Activated CD4-positive, alpha-beta T cell treated with anti-CD3 and anti-CD28 coated beads for 24 hours (primary cell): ENCODE measurements at regions not wholly inside any gene's neighbourhood (a gene's known extent, or its start where the extent isn't known, plus 50 kb on each side); places are given as distances from the start of the nearest gene placed in this dataset.
"Not testable (repeated sequence)": the region's sequence is repeated elsewhere in the genome, so short reads cannot be mapped to it uniquely, and the experiment has no call there.

Experiments used
- DNase-seq, 2 donors: peaks; one replicate each; pipeline ENCODE4 v3.0.0-alpha.2; 2020; ENCODE audit warnings: low read depth in 2 of 2

DNA sequence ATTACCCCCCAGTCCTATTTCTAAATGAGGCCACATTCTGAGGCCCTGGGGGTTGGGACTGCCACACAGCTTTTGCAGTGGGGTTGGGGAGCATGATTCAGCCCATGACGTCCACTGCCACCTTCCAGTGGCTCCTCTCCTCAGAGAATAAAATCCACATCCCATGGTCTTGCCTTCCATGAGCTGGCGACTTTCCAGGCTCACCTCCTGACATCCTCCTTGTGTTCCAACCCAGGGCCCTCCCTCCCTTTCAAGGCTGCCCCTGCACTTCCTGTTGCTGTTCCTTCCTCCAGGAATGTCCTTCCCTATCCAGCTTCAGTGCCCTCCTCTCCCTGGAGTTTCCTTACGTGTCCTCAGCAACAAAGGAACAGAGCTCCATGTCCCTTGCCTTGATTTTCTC, 187.3 kb upstream of the ID2 start:
- no peak for DNase-seq

DNA sequence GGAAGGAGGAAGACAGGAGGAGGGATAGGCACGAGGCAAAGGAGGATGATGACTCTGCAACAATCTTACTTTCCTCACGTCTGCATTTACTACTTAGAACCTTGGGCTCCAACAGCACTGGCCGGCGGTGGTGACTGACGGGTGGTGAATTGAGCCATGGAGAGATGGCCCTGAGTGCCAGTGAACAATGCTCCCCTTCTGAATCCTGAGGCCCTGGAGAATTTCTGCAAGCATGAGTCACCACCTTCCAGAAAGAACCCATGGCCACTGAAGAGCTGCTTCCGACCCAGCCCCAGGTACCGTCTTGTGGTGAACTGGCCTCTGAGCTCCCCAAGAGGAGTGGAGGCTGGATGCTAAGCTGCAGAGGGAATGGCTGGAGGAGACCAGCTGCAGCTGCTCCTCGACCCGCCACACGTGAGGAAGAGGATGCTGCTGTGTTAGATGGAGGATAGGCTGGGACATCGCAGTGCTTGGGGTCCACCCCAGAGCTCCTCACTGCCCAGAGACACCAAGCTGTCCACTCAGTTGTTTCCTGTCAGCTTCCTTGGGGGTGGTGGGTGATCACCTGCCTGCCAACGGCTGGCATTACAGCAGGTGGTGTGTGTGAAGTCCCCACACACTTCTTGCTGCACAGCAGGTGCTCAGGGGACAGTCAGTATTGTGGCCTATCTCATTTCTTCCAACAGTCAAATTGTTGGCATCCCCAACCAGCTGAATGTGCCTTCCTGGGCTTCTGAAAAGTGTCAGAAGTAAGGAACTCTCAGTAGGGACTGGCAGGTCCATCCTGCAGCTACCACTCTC, 186.5 kb upstream of the ID2 start:
- no peak for DNase-seq

DNA sequence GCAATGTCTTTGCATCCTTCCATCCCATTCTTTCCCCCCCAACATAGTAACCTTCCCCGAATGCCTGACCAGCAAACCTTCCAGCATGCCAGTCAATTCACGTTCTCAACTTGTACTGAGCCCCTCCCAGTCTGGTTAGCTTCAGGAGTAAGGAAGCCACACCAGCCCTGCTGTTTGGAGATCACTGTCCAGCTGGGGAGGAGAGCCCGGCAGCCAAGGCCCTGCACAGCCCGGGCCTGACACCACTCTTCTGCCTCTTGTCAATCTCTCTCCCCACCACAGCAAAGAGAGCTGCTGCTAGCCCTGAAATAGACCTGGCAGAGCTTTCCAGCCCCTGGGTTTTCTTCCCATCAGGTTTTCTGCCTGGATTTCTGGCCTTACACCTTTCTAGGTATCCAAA, 185.8 kb upstream of the ID2 start:
- no peak for DNase-seq

DNA sequence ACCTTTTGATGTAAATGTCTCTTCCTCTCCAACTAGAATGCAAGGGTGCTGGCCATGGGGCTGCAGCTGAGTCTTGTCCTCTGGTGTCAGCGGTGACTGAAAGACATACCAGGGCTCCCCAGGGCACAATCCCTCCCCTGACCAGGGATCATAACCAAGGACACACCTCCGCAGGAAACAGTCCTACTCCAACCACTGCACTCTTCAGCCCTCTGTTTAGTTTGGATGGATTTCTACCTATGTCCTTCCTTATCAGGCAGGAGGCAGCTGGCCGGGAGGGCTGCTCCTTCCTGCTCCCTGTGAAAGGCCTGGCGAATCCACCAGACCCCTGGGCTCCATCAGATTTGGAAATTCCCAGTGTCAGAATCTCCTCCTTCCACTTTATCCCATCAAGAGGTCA, 185.2 kb upstream of the ID2 start:
- no peak for DNase-seq

DNA sequence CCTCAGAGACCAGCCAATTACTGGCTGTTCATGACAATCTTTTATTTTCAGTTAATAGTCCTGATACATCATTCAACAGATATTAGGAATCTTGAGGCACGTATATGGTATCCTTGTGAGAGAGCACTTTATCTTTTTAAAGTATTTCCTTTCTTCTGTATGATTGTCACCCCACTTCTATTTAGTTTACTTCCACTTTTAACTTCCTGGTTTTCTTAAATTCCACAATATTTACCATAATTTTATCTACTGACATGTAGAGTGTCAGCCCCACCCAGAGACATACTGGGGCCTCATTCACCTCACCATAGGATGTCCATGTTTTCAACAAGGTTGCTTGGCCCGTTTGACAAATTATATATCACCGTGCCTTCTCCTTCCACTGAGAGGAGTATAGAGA, 182.9 kb upstream of the ID2 start:
- no peak for DNase-seq

DNA sequence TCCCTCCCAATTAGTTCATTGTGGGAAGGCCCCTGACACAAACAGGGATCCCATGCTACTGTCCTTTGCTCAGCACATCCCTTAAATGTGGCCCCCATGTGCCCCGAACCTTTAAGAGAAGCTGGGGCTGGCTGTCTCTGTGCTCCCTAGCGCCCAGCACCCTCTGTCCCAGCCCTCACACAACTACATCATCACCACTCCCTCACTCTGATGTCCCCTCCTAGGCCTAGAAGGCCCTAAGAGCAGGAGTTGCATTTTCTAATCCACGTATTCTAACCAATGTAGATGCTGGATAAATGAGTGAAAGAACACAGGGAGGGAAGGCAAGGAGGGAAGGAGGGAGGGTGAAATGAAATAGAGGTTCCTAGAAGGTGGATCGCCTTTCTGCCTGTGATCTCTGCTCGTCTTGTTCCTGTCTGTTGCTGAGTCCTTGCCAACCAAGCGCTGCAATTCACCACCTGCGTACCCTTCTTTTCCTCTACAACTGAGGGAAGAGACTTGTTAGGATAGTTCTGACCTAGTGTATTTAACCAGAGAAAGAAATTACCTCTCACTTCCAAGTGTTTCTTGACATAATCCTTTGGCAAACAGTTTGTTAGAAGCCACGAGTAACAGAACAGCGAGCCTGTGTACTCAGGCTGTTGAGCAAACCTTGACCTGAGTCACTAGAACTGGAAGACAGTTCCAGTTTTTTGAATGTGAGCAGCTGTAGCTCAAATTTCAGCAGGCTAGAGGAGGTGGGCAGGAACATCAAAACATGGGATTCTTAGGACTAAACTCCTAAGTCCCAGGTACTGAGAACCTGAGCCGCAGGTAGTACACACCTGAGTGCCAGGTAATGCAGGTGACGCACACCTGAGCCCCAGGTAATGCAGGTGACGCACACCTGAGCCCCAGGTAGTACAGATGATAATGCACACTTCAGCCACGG, 181.5 kb upstream of the ID2 start:
- DNase-seq: no peak

DNA sequence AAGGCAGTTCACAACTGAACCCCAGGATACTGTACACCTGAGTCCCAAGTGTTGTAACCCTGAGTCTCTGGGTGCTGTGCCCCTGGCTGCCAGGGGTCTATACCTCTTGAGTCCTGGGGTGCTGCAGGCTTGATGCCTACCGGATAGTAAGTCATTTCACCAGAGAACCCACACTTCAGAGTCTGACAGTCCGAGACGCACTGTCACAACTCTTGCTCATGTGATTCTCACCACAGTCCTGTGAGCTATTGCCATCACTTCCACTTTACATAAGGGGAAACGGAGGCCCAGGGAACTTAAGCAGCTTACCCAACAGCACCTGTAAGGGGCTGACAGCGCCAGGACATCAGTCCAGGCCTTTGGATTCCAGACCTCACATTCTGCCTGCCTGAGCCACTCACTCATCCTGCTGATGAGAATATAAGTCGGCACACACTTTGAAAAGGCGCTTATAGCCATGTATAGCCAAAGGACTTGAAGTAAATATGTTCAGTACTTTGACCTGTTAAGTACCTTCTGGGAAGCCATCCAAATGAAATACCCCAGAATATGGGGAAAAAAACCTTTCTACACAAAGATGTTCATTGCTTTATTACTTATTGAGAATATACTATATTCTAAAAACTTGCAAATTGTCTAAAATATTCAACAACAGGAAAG, 180.7 kb upstream of the ID2 start:
- no peak for DNase-seq

DNA sequence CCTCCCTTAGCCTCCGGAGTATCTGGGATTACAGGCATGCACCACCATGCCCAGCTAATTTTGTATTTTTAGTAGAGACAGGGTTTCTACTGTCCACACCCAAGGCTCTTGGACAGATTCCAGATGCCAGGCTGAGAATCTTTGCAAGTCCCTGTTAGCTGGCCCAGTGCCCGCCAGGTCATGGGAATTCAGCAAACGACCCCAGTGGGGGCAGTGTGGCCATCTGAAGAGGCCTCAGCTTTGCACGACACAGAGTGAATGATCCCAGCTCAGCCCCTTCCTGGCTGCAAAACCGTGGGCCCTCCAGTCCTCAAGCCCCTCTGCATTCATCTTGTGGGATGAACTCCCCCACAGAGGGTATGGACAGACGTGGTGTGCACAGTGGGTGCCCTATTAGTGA, 179.5 kb upstream of the ID2 start:
- DNase-seq: no peak

DNA sequence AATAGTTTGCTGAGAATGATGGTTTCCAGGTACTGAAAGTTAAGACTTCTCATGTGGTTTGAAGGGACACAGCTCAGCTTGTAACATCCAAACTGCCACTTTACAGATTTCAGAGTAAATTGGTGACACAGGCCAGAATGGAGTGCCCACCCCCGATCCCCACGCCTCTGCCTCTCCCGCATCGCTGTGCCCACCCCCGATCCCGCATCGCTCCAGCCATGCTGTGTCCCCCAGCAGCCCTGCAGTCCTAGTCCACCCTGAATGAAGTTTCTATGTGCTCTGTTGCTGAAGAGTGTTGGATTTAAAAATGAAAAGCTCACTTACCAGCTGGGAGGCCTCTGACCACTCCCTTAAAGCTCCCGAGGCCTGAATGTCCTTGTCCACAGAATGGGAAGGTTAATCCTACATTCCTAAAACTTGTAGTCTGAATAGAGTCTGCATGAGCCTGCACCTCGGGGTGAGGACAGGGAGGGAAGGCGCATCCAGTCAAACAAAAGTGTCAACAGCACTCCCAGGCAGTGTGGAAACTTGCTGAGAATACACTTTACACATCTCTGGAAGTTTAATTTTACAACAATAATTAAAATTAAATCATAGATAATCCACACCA, 176.4 kb upstream of the ID2 start:
- no peak for DNase-seq

DNA sequence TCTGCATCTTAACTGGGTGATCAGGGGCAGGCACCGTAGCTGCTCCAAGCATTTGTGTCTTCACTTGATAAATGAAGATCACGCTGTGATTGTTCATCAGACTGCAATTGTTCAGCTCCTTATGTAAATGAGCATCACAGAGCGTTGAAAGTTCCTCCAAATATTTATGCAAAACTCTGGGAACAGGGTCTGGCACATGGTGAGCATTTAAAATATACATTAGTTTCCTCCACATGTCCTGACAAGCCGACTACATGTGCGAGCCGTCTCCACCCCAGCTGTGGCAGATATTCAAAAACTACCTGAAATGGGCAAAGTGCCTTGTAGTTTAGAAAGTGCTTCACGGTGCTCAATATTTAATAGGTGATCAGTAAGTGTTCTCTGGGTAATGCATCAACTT, 175.1 kb upstream of the ID2 start:
- no peak for DNase-seq

DNA sequence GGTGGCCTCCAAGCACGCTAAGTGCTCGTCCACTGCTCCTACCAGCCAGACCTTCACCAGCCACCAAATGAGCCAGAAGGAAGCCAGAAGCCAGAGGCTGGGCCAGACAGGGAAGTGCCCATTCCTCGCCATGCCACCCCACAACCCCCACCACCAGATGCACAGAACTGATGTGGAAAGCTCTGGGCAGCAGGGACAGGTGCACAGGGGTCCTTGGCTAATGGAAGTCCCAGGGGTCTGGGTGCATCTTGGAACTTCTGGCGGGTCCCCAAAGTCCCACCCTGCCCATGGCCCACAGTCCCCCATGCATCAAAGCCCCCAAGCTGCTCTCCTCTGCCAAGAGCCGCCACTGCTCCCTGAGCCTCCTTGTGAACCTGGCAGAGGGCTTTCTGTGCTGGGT, 173.1 kb upstream of the ID2 start:
- DNase-seq: no peak

DNA sequence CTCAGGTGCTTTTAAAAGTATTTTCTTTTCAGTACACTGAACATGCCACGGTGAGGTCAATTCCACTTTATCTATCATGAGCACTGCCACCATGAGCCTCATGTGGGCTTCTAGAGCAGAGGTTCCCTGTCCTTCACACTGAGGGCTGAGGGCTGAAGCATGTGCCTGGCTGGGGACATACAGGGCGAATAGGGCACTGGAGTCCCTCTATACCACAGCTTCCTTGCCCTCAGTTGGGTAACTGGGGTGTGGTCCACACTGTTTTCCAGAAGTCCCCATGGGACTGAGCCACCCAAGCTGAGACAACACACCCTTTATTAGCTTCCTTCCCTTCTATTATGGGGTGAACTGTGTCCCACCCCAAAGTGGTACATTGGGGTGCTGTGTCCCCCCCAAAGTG, 172.2 kb upstream of the ID2 start:
- no peak for DNase-seq

DNA sequence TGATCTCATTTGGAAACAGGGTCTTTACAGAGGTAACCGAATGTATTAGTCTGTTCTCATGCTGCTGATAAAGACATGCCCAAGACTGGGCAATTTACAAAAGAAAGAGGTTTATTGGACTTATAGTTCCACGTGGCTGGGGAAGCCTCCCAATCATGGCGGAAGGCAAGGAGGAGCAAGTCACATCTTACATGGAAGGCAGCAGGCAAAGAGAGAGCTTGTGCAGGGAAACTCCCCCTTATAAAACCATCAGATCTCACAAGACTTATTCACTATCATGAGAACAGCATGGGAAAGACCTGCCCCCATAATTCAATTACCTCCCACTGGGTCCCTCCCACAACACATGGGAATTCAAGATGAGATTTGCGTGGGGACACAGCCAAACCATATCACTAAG, 171.8 kb upstream of the ID2 start:
- DNase-seq: not testable (repeated sequence)

DNA sequence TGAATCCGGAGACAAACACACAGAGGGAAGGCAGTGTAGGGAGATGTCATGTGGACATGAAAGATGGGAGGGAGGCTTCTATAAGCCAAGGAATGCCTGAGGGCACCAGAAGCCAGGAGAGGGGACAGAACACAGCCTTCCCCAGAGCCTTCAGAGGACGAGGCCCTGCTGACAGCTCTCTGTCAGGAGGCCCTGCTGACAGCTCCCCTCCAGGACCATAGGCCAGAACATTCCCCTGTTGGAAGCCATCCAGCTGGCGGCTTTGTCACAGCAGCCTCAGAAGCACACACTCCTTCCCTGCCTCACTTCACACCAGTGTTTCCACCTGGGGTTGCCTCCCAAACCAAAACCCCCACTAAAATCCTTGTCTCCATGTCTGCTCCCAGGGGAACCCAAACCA, 171.3 kb upstream of the ID2 start:
- no peak for DNase-seq

DNA sequence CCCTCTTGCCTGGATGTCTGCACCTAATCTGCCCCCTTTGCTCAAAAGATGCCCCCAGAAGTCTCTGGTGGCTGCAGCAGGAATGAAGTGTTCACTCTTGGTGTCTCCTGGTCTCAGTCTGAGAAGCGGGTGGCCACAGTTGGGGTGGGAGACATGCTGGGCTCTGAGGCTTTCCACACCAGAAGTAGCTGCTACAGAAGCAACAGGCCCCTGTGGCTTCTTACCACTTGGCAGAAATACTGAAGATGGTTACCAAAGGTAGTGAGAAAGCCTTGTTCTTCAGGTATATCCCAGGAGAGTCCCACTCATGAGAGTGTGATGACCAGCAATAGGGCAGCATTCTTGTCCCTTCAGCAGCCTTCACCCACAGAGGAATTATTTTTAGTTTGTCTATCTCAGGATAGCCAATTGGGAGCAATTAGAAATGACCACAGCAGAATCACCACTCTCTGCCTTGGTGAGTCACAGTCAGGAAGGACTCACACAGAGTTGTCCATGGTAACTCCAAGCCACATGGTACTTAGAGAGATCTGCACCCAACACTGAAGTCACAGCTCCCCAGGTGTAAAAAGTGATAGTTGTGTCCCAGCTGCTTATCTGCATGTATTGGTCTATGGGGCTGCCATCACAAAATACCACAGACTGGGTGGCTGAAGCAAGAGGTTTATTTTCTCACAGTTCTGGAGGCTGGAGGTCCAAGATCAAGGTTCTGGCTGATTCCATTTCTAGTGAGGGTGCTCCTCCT, 169.8 kb upstream of the ID2 start:
- DNase-seq: no peak

DNA sequence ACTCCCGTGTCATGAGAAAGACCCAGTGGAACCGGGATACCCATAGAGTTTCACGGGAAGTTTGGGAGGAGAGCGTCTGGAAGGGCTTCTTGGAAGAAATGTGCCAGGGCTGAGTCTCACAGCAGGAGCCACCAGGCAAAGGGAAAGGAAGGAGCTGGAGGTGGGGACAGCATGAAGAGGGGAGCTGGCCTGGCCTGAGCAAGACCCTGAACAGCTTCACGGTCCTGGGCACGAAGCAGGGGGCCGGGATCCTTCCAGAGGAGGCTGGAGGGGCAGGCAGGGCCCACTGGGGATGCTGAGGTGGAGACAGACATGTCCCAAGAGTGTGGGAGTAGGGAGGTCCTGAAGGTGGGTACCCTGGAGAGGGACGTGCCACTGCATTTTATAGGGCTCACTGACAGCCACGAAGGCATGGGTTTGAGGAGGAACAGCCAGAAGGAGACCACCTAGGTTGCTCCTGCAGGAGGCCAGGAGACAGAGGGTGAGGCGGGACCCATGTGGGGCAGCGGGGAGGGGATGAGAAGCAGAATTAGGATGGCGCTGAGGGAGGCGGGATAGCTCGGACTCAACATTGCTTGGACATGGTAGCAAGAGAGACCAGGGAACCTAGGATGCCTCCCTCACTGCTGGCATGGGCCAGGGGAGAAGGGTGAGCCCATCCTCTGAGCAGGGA, 168.1 kb upstream of the ID2 start:
- DNase-seq: no peak

DNA sequence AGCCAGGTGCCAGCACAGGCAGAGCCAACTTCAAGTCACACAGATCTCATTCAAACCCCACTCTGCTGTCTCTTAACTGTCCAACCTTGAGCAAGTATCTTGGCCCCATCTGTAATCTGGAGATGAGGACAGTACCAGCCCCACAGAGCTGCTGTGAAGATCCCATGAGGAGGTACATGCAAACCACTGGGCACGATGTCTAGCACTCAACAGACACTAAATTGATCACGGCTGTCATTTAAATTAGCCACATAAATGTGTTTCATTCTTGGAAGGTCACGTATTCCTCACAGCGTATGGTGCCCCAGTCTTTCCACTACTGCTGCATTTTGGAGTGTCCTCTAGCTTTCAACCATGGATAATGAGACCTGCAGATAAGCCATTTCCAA, 167.6 kb upstream of the ID2 start:
- DNase-seq: no peak

DNA sequence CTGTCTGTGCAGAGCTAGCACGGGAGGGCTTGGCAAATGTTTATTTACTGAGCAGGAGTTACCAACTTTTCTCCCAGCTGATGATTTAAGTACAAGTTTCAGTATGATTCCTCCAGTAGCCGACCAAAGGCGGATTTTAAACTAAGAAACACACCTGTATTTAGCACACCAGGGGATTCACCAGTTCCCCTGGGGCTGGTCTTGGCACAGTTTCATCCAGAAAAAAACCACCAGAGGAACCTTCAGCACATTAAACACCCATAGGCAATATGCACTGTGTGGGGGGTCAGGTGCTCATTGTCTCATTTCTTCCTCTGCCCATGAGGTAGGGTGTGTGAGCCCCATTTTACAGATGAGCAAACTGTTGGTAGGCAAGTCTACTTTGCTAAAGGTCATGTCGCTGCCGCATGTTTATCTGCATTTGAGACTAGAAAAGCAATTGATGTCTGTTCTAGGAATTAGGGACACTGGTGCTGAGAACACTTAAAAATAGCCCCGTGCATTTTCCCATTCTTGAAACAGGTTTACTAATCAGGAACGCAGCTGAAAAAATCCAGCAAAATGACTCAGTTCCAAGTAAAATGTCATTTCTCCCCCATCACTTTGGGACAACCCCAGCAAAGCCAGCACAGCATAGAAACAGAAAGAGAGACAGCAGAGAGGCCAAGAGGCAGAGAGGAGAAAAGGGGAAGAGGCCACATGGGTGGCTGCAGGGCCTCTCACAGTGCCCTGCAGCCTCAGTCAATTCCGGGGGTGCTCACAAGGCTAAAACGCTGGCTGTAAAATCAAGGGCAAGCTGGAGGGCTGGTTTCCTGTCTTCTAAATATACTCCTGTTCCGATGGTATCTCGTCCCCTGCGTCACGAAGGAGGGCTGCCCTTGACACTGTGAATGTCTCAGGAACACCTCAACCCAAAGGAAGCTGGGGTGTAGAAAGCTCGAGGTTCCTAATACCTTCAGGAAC, 166.8 kb upstream of the ID2 start:
- peak; percentile 38 to 52 for DNase-seq

DNA sequence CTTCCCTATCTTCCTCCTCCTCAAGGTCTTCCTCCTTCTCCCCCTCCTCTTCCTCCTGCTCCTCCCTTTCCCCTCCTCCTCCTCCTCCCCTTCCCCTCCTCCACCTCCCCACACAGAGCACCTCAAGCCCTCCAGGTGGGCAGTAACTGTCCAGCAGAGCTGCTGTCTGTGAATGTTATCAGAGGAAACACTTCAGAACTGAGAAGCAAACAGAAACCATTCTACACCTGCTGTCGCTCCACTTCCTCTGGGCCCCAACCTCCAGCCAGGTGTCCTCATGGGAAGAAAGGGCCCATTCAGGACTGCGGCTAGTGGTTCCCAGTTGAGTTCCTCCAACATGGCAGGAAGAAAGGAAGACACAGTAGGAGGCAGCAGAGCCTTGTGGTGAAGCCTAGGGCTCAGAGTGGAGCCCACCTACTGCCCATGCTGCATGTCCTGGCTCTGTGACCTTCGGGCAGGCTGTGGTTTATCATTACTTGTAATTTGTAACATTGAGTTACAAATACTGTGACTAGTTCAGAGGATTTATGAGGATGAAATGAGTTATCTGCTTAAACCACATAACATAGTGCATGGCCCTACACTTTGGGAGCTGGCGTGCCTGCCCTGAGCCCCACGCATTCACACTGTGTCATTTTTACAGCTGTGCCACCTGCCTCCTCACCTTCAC, 165.9 kb upstream of the ID2 start:
- no peak for DNase-seq
